HG02884 (cell line): ENCODE measurements at regions not wholly inside any gene's neighbourhood (a gene's known extent, or its start where the extent isn't known, plus 50 kb on each side); places are given as distances from the start of the nearest gene placed in this dataset.

Source experiments
- ATAC-seq: cut with Tn5 transposase; IDR thresholded peaks from one replicate; pipeline ENCODE4 v1.9.1; 2021; ENCODE audit warnings: mild to moderate bottlenecking, moderate library complexity; ENCODE audit not compliant: unreplicated experiment

DNA sequence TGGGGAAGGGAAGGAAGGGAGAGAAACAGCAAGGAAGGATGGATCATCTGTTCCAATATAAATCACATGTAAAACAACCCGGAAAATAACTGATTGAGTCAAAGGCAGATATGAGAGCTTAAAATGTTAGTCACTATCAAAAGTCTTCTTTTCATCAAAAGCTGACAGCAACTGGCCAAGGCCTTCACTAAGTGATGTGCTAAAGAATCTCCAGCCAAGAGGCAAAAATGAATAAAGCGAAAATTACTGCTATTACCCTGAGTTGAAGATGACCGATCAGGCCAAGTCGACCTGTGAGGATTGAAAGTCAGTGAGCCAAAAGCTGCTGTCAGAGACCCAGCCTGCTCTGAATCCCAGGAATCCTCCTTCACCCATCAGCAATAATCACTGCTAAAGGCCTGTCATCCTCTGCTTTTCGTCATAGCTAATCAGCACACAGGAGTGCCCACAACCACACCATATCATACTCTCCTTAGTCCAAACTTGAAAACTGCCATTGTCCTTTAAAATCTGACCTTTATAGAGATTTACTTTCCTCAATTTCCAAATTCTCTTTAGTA, 736.9 kb downstream of the TLE1 start:
- ATAC-seq, result no peak

- ATAC-seq, result no peak
Measured at GRCh38 chr9:80951675-80952074, 737.7 kb downstream of the TLE1 start.

DNA sequence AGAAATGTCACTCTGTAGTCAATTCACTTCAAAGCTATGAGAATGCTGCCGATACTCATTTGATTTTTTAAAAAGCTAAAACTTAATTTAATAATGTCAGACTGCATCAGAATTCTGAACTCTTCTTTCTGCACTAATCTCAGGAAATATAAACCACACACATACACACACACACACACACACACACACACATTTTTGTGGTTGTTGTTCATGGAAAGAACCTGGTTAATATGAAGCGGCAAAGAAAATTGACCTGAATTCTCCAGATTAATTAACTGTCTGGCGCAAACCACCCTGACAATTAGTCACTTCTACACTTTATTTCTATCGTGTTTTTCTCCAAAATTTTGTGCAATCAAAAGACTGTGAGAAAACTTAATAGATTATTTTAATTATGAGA, 740.5 kb downstream of the TLE1 start:
- ATAC-seq, result no peak

DNA sequence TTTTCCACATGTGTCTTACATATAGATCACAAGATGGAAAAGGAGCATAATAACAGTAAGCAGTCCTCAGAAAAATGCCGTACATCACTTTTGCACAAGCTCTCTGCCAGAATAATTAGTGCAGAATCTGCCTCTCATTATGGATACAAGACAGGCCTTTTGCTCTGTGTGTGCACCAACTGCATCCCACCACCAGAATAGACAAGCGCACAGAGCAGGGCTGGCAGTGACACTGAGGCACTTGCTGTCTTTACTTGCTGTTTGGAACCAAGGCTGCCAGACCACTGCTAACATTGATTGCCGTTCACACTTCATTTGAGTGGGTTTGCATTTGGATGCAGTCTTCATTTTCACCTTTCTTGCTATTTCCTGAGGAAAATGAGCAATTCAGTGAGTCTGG, 741.3 kb downstream of the TLE1 start:
- no peak for ATAC-seq

- ATAC-seq, result no peak
Measured at GRCh38 chr9:80946496-80947170, 742.7 kb downstream of the TLE1 start.

DNA sequence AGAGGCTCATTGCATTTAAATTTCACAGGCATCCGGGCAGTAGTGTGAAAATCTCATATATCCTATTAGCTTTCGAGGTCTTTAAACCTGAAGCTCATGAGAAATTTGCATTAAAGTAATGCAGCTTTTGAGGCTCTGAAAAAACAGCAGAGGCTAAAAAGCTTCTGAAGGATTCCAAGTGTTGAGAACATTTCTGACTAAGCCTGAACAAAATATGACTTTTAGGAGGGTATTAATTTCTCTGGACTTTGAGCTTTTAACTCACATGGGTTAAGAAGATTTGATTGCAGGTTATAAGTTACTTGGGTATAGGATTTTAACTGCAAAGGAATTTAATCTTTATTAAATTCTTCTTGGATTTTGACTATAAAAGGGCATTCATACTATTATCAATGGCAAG, 743.9 kb downstream of the TLE1 start:
- no peak for ATAC-seq

DNA sequence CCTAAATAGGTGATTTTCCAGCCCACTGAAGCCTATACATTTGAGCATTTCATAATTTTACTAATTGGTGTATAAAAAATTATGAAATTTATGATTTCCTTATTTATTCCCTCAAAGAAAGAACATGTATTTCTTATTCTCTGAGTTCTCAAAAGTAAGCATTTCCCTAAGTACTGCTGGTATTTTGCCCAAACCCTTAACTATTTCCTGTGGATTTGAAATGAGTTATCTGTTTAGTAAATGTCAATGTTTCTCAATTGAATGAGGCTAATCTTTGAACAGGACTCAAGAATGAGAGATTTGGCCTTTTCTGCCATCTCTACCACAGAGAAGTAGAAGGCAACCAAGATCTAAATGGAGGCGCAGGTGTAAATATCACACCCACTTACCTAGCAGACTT, 751.7 kb downstream of the TLE1 start:
- no peak for ATAC-seq

- ATAC-seq, result no peak
Measured at GRCh38 chr9:80934095-80934494, 755.3 kb downstream of the TLE1 start.

- no peak for ATAC-seq
Measured at GRCh38 chr9:80932947-80933780, 756.2 kb downstream of the TLE1 start.

GRCh38 chr9:80932181-80932580, 757.2 kb downstream of the TLE1 start:
- ATAC-seq, result no peak

DNA sequence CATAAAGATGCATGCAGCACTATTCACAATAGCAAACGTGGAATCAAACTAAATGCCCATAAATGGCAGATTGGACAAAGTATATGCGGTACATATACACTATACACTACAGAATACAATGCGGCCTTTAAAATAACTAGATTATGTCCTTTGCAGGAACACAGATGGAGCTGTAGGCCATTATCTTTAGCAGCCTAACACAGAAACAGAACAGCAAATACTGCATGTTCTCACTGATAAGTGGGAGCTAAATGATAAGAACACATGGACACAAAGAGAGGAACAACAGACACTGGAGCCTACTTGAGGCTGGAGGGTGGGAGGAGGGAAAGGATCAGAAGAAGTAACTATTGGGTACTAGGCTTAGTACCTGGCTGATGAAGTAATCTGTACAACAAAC, 758.2 kb downstream of the TLE1 start:
- ATAC-seq, result no peak

DNA sequence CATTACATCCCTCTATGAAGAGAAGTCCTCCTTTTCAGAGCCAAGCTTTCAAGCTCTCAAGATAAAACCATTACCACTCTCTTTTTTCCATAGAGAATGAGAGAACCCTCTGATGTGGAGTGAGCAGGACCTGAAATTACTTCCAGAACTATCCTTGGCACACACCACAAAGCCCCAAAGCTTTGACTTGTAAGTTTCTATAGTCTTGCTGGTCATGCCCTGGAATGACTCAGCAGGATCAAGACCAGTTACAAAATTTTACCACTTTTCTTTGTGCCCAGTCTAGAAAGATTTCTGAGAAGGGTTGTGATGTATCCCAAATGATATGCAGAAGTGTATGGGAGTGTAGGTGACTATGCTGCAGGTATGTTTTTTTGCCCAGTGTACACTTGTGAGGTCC, 760.6 kb downstream of the TLE1 start:
- ATAC-seq, result no peak

- ATAC-seq, result no peak
Measured at GRCh38 chr9:80926611-80927010, 762.7 kb downstream of the TLE1 start.

- ATAC-seq, result no peak
Measured at GRCh38 chr9:80922544-80922943, 766.8 kb downstream of the TLE1 start.

DNA sequence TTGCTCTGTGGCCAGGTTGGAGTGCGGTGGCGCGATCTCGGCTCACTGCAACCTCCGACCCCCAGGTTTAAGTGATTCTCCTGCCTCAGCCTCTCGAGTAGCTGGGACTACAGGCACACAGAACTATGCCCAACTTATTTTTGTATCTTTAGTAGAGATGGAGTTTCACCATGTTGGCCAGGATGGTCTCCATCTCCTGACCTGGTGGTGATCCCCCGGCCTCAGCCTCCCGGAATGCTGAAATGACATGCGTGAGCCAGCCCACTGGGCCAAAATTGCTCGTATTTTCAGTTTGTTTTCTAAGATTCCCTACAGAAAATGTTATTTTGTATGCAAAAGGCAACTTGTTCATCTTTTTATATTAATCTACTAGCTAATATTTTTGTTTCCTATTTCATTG, 782.6 kb downstream of the TLE1 start:
- no peak for ATAC-seq

GRCh38 chr9:80899208-80899607, 790.1 kb downstream of the TLE1 start:
- ATAC-seq, result no peak

- no peak for ATAC-seq
Measured at GRCh38 chr9:80893190-80893589, 796.2 kb downstream of the TLE1 start.

GRCh38 chr9:80892703-80893102, 796.6 kb downstream of the TLE1 start:
- no peak for ATAC-seq

- ATAC-seq, result no peak
Measured at GRCh38 chr9:80890124-80890523, 799.2 kb downstream of the TLE1 start.

- ATAC-seq, result no peak
Measured at GRCh38 chr9:80885894-80886293, 803.5 kb downstream of the TLE1 start.

- ATAC-seq, result no peak
Measured at GRCh38 chr9:80883826-80884579, 805.3 kb downstream of the TLE1 start.
